Activated T-helper 2 cell treated with anti-CD3 and anti-CD28 coated beads, Interferon-gamma antibody, Interleukin-2, Interleukin-4, amounts not matched to agents 10 μg/mL and 5 μg/mL and 100 μg/mL, durations not matched to agents 14 hours and 24 hours and 36 hours (primary cell): ENCODE measurements at regions not wholly inside any gene's neighbourhood (a gene's known extent, or its start where the extent isn't known, plus 50 kb on each side); places are given as distances from the start of the nearest gene placed in this dataset.

Source experiments
- DNase-seq: peaks from one replicate; pipeline ENCODE4 v3.0.0; 2021; ENCODE audit warnings: low spot score
- H3K27ac Mint-ChIP-seq: one replicate; pipeline ENCODE4 v1.8.0; 2021; ENCODE audit warnings: mixed read lengths
- H3K27me3 Mint-ChIP-seq: one replicate; pipeline ENCODE4 v1.8.0; 2021; ENCODE audit warnings: low read depth, mixed read lengths
- H3K36me3 Mint-ChIP-seq: one replicate; pipeline ENCODE4 v1.8.0; 2021; ENCODE audit warnings: low read depth, mixed read lengths
- H3K4me1 Mint-ChIP-seq: one replicate; pipeline ENCODE4 v1.8.0; 2021; ENCODE audit warnings: low read depth, mixed read lengths
- H3K4me3 Mint-ChIP-seq: one replicate; pipeline ENCODE4 v1.8.0; 2021; ENCODE audit warnings: low read depth, mild to moderate bottlenecking, moderate library complexity, mixed read lengths
- H3K9me3 Mint-ChIP-seq: one replicate; pipeline ENCODE4 v1.8.0; 2021; ENCODE audit warnings: mixed read lengths
- intact Hi-C: fragments of 100-400 bp; cut with micrococcal nuclease; formaldehyde crosslinking; loops from one replicate; pipeline ENCODE4 v1.15.1; 2023

DNA sequence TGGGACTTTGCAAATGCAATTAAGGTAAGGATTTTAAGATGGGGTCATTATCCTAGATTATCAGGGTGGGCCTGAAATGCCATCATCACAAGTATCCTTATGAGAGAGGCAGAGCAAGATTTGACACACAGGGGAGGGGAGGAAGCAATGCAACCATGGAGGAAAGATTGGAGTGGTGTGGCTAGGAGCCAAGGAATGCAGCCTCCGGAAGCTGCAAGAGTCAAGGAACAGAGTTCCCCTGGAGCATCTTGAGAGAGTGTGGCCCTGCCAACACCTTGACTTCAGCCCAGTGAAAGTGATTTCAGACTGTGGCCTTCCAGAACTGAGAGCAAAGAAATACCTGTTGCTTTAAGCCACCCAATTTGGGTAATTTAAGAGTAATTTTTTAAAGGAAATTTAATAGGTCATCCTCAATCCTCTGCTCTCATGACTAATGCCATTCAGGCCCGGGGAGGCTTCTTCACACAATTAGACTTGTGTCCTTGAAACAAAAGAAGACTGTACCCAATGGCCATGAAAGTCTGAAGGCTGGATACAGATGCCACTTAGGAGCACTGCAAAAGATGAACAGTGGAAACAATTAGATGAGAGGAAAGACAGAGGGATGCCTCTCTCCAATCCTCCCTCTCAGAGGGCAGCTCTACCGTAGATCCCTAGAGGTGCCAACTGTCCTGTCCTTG lies 250.3 kb upstream of the ID2 start:
- intact Hi-C loops, result no loop called here
- Mint-ChIP-seq H3K4me3 (no peak overlapping the region), H3K36me3 (peaks cover 2% of the 10 kb centered on the region), H3K9me3 (no peaks in the 10 kb centered on the region), H3K27me3 (peaks cover 4% of the 10 kb centered on the region), H3K4me1 (peaks cover 23% of the 10 kb centered on the region), H3K27ac (no peak overlapping the region)
- no peak for DNase-seq

DNA sequence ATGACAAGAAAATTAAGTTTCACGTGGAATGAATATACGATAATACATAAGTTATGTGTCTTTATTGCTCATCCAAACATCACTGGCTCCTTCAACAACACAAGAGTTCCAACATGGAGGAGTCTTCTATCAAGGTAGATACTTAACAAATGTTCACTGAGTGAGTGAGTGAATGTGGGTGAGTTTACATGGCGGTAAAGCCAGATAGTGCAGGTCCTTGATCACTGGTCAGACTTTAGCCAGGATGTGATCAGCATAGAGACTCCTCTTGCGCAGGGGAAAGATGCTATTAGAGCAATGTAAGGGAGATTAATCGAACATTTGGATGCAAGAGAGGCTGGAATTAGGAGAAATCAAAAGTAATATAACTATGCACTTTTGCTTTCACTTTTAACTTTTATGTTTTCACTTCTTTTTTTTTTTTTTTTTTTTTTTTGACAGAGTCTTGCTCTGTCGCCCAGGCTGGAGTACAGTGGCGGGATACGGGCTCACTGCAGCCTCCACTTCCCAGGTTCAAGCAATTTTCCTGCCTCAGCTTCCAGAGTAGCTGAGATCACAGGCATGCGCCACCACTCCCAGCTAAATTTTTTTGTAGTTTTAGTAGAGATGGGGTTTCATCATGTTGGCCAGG lies 249.0 kb upstream of the ID2 start:
- Mint-ChIP-seq H3K27me3 (peaks cover 2% of the 10 kb centered on the region), H3K4me3 (peak overlapping the region; percentile 33), H3K4me1 (peaks cover 20% of the 10 kb centered on the region), H3K9me3 (no peaks in the 10 kb centered on the region), H3K27ac (peak overlapping the region; percentile 84), H3K36me3 (no peaks in the 10 kb centered on the region)
- DNase-seq, result no peak
- intact Hi-C loops, result no loop called here

DNA sequence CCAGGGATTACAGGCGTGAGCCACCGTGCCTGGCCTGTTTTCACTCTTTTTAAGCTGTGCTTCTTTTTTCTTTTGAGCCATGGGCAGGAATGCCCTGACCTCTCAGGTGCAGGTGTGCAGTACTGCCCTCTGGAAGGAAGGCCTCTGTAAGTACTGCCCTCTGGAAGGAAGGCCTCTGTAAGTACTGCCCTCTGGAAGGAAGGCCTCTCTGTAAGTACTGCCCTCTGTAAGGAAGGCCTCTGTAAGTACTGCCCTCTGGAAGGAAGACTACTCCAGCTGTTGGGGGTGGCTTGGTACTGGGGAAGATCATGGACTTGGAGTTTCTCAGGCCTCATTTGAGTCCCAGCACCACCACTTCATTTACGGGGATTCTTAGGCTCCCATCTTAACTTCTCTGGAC lies 248.5 kb upstream of the ID2 start:
- peaks cover 21% of the 10 kb centered on the region for H3K4me1 Mint-ChIP-seq
- H3K4me3 Mint-ChIP-seq, result no peak overlapping the region
- H3K36me3 Mint-ChIP-seq, result no peaks in the 10 kb centered on the region
- H3K27ac Mint-ChIP-seq, result peak overlapping the region; percentile 33
- H3K27me3 Mint-ChIP-seq, result no peaks in the 10 kb centered on the region
- intact Hi-C loops, result no loop called here
- no peak for DNase-seq
- no peaks in the 10 kb centered on the region for H3K9me3 Mint-ChIP-seq

DNA sequence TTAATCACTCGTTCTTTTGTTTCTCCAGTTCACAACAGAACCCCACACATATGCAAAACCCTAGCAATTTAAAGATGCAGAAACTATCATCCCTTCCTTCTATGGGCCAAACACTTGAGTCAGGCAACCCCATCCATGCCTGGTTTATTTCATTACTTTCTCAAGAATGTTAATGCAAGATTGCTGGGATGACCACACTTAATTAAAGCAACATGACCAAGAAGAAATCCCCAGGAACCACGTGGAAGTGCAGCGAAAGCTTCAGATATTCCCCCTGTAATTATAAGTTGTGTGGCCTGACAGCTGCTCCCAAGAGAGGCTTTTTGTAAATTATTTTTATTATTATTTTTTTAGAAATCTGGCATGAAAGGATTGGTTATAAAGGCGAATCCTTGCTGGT lies 246.2 kb upstream of the ID2 start:
- Mint-ChIP-seq H3K9me3 (no peaks in the 10 kb centered on the region), H3K27ac (no peak overlapping the region), H3K36me3 (no peaks in the 10 kb centered on the region), H3K4me1 (peaks cover 23% of the 10 kb centered on the region), H3K4me3 (no peak overlapping the region), H3K27me3 (no peaks in the 10 kb centered on the region)
- intact Hi-C loops, result no loop called here
- DNase-seq, result no peak

DNA sequence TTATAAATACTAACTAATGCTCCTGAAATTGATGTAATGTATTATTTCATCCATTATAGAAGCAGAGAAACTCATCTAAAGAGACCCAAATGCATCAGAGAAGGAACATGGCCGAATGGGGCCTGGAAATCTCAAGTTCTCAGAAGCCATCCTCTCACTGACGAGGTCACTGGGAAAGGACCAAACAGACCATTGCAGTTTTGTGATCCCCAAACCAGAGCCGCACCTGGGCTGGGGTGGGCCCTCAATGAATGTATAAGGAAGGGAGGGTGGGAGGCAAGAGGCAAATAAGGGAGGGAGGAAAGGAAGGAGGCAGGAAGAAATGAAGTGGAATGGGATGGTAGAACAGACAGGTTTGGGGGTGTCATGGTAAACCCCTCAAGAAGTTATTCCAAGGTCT lies 245.3 kb upstream of the ID2 start:
- H3K27ac Mint-ChIP-seq, result no peak overlapping the region
- H3K27me3 Mint-ChIP-seq, result peaks cover 4% of the 10 kb centered on the region
- H3K4me1 Mint-ChIP-seq, result peaks cover 22% of the 10 kb centered on the region
- no peak for DNase-seq
- H3K4me3 Mint-ChIP-seq, result no peak overlapping the region
- no peaks in the 10 kb centered on the region for H3K36me3 Mint-ChIP-seq
- H3K9me3 Mint-ChIP-seq, result no peaks in the 10 kb centered on the region
- intact Hi-C loops, result no loop called here

DNA sequence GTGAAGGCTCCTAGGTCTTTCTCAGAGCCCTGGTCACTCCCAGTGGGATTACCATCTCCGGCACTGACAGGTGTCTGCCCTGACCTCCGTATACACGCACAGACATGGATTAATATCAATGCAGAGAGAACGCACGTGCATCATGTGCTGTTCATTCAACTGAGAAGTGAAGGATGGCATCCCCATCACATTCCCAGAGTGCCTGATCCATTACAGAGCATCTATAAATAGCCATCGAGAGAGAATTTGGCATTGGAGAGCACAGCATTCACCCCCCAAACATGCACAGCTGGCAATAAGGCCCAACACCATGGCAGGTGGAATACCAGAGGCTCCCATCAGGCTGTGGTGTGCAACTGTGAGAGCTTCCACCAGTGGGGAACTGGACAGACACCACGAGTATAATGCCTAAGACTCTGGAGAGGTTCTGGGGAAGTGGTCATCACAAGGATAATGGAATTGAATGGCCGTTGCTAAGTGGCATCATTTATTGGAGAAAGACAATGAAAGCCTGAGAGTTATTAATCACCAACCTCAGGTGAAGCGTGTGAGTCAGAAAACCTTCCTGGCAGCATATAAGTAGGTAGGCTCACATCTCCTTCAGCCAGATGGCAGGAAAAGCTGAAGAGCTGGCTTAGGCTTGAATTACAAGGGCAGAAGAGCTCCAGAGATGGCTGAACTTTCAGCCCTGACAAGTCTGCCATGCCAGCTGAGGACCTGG lies 244.5 kb upstream of the ID2 start:
- intact Hi-C loops, result no loop called here
- H3K36me3 Mint-ChIP-seq, result no peaks in the 10 kb centered on the region
- H3K4me3 Mint-ChIP-seq, result no peak overlapping the region
- H3K4me1 Mint-ChIP-seq, result peaks cover 29% of the 10 kb centered on the region
- no peaks in the 10 kb centered on the region for H3K9me3 Mint-ChIP-seq
- peaks cover 7% of the 10 kb centered on the region for H3K27me3 Mint-ChIP-seq
- DNase-seq, result no peak
- H3K27ac Mint-ChIP-seq, result no peak overlapping the region

DNA sequence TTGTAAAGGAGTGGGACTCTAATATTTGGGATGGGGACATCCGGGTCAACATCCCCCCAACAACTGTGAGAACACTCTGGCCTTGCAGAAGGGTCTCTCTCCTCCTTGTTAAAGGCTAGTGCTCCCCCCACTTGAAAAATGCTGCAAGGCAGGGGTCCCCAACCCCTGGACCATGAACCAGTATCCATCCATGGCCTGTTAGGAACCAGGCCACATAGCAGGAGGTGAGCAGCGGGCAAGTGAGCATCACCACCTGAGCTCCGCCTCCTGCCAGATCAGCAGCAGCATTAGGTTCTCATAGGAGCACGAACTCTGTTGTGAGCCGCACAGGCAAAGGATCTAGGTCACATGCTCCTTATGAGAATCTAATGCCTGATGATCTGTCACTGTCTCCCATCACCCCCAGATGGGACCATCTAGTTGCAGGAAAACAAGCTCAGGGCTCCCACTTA lies 243.9 kb upstream of the ID2 start:
- peaks cover 7% of the 10 kb centered on the region for H3K27me3 Mint-ChIP-seq
- H3K27ac Mint-ChIP-seq, result no peak overlapping the region
- no peaks in the 10 kb centered on the region for H3K9me3 Mint-ChIP-seq
- DNase-seq, result no peak
- no peak overlapping the region for H3K4me3 Mint-ChIP-seq
- peaks cover 30% of the 10 kb centered on the region for H3K4me1 Mint-ChIP-seq
- no peaks in the 10 kb centered on the region for H3K36me3 Mint-ChIP-seq
- intact Hi-C loops, result no loop called here

DNA sequence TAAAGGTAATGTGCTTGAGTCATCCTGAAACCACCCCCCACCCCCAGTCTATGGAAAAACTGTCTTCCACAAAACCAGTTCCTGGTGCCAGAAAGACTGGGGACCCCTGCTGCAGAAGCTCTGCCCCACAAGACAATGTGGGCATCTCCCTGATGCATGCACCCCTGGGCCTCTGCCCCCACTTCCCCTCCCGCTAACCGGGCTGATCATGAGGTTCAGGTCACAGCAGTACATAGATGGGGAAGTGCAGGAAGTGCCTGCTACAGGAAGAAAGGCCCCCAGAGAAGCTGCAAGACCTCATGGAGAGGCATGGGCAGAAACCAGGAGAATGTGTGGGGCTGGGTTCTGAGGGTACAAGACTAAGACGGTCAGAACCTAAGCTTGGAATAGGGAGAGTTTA lies 243.4 kb upstream of the ID2 start:
- Mint-ChIP-seq H3K36me3 (no peaks in the 10 kb centered on the region), H3K27me3 (peaks cover 11% of the 10 kb centered on the region), H3K4me3 (no peak overlapping the region), H3K9me3 (no peaks in the 10 kb centered on the region), H3K27ac (no peak overlapping the region), H3K4me1 (peaks cover 30% of the 10 kb centered on the region)
- DNase-seq, result no peak
- intact Hi-C loops, result no loop called here

DNA sequence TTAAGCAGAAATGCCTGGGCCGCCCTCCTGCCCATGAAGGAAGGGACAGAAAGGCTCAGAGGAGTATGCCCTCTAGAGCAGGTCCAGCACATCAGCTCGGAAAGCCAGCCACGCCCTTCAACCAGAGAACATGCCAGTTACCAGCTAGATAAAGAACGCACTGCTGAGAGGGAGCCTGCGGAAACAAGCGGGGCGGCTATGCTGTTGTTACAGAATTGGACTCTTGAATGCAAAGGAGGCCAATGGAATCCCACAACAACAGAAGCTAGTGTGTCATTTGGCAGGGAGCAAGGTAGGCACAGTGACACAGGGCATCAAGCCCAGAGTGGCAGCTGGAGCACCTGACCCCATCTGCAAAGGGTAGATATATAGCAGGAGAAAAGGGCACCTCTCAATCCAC lies 242.9 kb upstream of the ID2 start:
- Mint-ChIP-seq H3K27ac (no peak overlapping the region), H3K4me3 (no peak overlapping the region), H3K36me3 (no peaks in the 10 kb centered on the region), H3K4me1 (peaks cover 27% of the 10 kb centered on the region), H3K9me3 (no peaks in the 10 kb centered on the region), H3K27me3 (peaks cover 11% of the 10 kb centered on the region)
- no peak for DNase-seq
- intact Hi-C loops, result no loop called here

DNA sequence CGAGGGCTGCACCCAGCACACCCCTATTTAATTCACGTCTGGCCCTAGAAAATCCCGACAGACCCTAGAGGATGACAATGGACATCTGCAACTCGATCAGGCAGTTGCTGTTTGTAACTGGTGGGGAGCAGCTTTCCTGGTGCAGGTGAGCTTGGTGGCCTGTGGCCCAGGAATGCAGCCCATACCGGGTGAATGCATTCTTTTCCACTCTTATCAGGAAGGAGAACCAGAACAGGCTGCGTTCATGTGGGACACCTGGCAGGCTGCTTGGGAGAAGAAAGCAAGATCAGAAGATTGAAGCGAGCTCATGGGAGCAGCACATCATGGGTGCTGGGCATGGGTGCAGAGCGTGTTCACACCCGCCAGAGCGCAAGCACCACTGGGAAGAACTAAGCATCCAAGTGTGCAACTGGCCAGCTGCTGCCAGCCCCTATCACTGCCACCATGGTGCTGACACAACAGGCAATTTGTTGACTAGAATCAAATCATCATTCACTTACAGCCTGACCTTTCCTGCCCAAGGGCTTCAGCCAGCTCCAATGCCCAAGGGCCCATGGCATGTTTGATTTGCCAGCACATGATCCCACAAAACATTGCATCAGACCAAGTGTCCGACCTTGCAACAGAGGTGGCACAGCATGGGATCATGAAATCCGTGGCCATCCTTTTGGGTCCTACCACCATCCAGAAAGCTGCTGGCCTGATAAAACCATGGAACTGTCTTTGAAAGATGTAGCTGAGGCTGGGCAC lies 241.7 kb upstream of the ID2 start:
- no peaks in the 10 kb centered on the region for H3K9me3 Mint-ChIP-seq

DNA sequence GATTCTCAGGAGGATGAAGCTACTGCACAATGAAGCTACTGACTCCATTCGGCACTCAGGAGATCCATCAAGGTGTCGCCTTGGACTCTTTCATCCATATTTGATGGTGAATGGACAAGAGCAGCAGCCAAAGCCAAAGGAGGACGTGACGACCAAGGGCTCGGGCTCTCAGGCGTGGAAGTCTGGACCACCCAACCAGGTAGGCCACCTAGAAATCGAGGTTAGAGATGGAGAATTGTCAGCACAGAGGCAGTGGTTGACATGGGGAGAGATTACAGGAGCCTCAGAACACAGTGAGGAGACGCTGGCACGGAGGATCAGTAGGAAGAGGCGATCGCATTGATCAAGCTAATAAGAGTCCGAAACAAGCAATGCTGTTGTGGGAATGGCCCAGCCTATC lies 240.5 kb upstream of the ID2 start:
- H3K27me3 Mint-ChIP-seq, result peaks cover 27% of the 10 kb centered on the region
- no peaks in the 10 kb centered on the region for H3K36me3 Mint-ChIP-seq
- intact Hi-C loops, result no loop called here
- no peak overlapping the region for H3K27ac Mint-ChIP-seq
- H3K4me1 Mint-ChIP-seq, result peaks cover 26% of the 10 kb centered on the region
- no peak overlapping the region for H3K4me3 Mint-ChIP-seq
- H3K9me3 Mint-ChIP-seq, result no peaks in the 10 kb centered on the region
- DNase-seq, result no peak

More for the DNA sequence above, 241.7 kb upstream of the ID2 start:
- no peak for DNase-seq
- no peaks in the 10 kb centered on the region for H3K36me3 Mint-ChIP-seq
- intact Hi-C loops, result no loop called here
- no peak overlapping the region for H3K27ac Mint-ChIP-seq
- peaks cover 20% of the 10 kb centered on the region for H3K27me3 Mint-ChIP-seq
- H3K4me3 Mint-ChIP-seq, result no peak overlapping the region
- peaks cover 27% of the 10 kb centered on the region for H3K4me1 Mint-ChIP-seq

DNA sequence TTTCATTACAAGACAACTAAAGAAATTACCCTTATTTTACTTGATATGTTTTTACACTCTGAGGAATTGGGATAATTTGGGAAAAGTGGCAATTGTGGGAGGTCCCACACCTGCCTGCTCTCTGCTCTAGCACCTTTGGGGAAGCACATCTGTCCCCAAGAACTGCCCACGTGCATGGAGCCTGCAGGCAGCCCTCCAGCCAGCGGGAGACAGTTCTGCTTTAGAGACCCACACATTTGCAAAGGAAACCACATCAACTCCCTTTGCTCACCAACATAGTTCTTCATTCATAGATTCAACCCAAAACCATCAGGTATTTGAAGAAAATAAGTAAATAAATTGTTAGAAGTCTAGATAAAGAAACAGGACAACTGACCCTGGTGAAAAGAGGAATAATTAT lies 239.9 kb upstream of the ID2 start:
- Mint-ChIP-seq H3K27ac (no peak overlapping the region), H3K36me3 (no peaks in the 10 kb centered on the region), H3K9me3 (no peaks in the 10 kb centered on the region), H3K4me1 (peaks cover 26% of the 10 kb centered on the region), H3K4me3 (no peak overlapping the region), H3K27me3 (peaks cover 30% of the 10 kb centered on the region)
- no peak for DNase-seq
- intact Hi-C loops, result no loop called here
